ENCODE measurements at regions not wholly inside any gene's neighbourhood (a gene's known extent, or its start where the extent isn't known, plus 50 kb on each side); places are given as distances from the start of the nearest gene placed in this dataset.
"Not testable (repeated sequence)": the region's sequence is repeated elsewhere in the genome, so short reads cannot be mapped to it uniquely, and the experiment has no call there.

- TF ChIP-seq, protein P1, sequence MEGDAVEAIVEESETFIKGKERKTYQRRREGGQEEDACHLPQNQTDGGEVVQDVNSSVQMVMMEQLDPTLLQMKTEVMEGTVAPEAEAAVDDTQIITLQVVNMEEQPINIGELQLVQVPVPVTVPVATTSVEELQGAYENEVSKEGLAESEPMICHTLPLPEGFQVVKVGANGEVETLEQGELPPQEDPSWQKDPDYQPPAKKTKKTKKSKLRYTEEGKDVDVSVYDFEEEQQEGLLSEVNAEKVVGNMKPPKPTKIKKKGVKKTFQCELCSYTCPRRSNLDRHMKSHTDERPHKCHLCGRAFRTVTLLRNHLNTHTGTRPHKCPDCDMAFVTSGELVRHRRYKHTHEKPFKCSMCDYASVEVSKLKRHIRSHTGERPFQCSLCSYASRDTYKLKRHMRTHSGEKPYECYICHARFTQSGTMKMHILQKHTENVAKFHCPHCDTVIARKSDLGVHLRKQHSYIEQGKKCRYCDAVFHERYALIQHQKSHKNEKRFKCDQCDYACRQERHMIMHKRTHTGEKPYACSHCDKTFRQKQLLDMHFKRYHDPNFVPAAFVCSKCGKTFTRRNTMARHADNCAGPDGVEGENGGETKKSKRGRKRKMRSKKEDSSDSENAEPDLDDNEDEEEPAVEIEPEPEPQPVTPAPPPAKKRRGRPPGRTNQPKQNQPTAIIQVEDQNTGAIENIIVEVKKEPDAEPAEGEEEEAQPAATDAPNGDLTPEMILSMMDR (tag by site-specific recombination; IDR thresholded peaks at IDR 0.05), result not testable (repeated sequence)
- TF ChIP-seq ZNF274 (IDR thresholded peaks at IDR 0.05; ENCODE audit: low read length); ZNF274 (tag by site-specific recombination; IDR thresholded peaks at IDR 0.05; ENCODE audit: borderline replicate concordance); KLF10 (tag by site-specific recombination; IDR thresholded peaks at IDR 0.05); ZNF624 (tag by site-specific recombination; IDR thresholded peaks at IDR 0.05); ZNF830 (tag by site-specific recombination; IDR thresholded peaks at IDR 0.05; ENCODE audit: low read depth); BCL11A (tag by site-specific recombination; IDR thresholded peaks at IDR 0.05; ENCODE audit: low read depth); KLF7 (tag by site-specific recombination; IDR thresholded peaks at IDR 0.05; ENCODE audit: borderline replicate concordance): not testable (repeated sequence)
These were observed 585.0 kb upstream of the FLRT2 start for GRCh38 chr14:84944901-84945300.
